Choroid plexus epithelial cell (primary cell): ENCODE measurements at regions not wholly inside any gene's neighbourhood (a gene's known extent, or its start where the extent isn't known, plus 50 kb on each side); places are given as distances from the start of the nearest gene placed in this dataset.

ENCODE experiments used
- DNase-seq: peaks from one replicate; pipeline ENCODE4 v3.0.0-alpha.2; 2010; ENCODE audit warnings: low read depth
- H3K4me3 ChIP-seq: 2 replicates; pipeline ENCODE4 v1.5.1; 2011; ENCODE audit warnings: low read depth, mild to moderate bottlenecking, control low read depth, low read length, moderate library complexity
- CTCF ChIP-seq: conservative IDR thresholded peaks from 2 replicates; pipeline ENCODE4 v1.5.1; 2011; ENCODE audit warnings: low read depth, mild to moderate bottlenecking, control low read depth, inconsistent platforms, low read length, moderate library complexity

- DNase-seq, result peak; percentile 23
- H3K4me3 ChIP-seq, result no peak overlapping the region
- no peak for TF ChIP-seq CTCF
These were observed 101.3 kb upstream of the KLHL29 start for GRCh38 chr2:23283653-23284052.

- H3K4me3 ChIP-seq, result no peak overlapping the region
- no peak for DNase-seq
- no peak for TF ChIP-seq CTCF
These were observed 99.7 kb upstream of the KLHL29 start for GRCh38 chr2:23285091-23285800.

DNA sequence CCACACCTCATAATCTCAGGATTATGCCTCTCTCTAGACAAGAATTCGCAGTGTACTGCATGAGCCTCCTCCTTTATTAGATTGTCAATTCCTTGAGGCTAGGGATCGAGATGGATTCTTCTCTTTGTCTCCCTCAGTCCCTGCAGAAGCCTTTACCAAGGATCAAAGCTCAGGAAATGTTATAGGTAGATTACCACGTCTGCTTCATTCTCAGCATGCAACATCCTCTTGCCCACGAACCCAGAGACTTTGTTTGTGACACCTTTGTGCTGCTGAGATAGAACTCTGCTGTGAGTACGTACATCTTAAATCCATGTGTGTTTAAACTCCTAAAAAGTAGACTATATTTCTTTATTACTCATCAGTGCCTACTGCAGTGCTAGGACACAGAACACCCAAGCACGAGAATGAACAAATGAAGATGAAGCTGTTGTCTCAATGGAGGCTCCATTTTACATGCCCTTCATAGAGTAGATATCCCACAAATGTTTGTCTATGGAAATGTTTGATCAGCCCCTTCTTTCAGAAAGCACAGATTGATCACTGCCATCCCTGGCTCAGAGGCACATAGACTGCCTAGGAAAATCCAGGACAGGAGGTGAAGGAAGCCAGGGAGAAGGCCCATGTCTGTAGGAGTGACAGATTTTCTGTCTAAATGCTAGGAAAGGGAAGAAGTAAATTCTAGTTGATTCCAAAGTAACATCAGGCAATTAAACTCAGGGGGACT is 98.8 kb upstream of the KLHL29 start:
- DNase-seq, result no peak
- TF ChIP-seq CTCF, result no peak
- no peak overlapping the region for H3K4me3 ChIP-seq

DNA sequence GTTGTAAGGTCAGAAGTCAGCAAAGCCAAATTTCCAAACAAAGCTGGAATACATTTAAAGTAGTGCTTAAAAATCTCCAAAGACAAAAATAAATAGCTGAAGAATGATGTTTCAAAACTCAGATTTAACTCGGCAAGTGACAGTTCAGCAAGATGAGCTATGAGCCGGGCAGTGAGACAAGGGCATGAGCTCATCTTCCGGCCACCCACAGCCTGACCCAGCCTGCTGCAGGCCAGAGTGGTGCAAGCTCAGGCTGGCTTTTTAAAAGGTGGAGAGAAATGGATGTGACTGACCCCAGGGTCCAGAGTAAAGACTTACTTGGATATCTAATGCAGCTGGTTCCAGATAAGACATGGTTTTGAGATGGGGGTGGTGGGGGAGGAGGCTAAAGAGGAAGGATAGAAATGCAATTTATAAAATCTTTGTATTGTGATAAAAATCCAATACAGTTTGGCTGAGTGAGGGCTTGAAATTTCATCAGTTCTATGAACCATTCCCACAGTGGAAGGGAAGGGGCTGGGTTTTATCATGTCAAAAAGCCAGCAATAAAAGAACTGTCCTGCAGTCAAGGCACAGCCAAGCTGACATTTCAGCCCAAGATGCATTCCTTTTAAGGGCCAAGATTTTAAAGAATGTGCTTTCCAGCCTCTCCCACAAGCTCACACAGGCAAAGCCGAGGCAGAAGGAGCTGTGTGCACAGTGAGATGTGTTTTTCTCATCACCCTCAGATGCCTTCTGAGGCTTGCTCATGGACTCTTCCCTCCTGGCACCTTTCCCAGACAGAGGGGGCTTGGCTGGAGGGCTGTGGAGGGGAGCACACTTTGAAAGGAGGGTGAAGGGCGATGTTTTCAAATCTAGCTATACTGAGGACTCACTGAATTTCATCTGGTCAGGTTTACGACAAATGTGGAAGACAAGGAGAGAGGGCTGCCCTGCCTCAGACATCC is 97.9 kb upstream of the KLHL29 start:
- no peak for TF ChIP-seq CTCF
- no peak overlapping the region for H3K4me3 ChIP-seq
- peak; percentile 87 for DNase-seq

- TF ChIP-seq CTCF, result no peak
- H3K4me3 ChIP-seq, result no peak overlapping the region
- no peak for DNase-seq
These were observed 95.3 kb upstream of the KLHL29 start for GRCh38 chr2:23289671-23290070.

DNA sequence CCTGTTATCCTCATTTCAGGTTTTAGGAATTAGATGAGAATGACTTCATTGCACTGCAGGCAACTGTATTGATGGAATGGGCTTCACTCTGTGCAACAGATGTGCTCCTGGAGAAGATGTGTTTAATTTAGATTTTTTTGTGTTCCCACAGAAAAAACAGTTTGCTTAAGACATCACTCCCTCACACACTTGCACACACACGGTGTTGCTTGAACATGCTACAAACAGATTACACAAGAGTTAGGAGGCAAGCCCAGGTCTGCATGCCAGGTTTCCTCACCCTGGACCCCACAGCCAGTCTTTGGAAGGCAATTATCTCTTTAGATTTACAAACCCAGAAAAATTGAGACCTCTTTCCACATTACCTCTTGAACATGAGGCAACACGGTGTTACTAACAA is 93.7 kb upstream of the KLHL29 start:
- TF ChIP-seq CTCF, result no peak
- no peak for DNase-seq
- no peak overlapping the region for H3K4me3 ChIP-seq
